GM19035 (cell line): ENCODE measurements at regions not wholly inside any gene's neighbourhood (a gene's known extent, or its start where the extent isn't known, plus 50 kb on each side); places are given as distances from the start of the nearest gene placed in this dataset.

Source experiments
- ATAC-seq: cut with Tn5 transposase; IDR thresholded peaks from one replicate; pipeline ENCODE4 v1.9.1; 2021; ENCODE audit not compliant: unreplicated experiment

- no peak for ATAC-seq
Observed at GRCh38 chr14:97380539-97380941, 583.4 kb downstream of the VRK1 start.

- no peak for ATAC-seq
Observed at GRCh38 chr14:97381309-97381708, 584.1 kb downstream of the VRK1 start.

GRCh38 chr14:97382616-97383226, 585.5 kb downstream of the VRK1 start:
- no peak for ATAC-seq

- ATAC-seq = no peak
Observed at GRCh38 chr14:97385727-97386126, 588.5 kb downstream of the VRK1 start.

GRCh38 chr14:97387252-97387874, 590.2 kb downstream of the VRK1 start:
- no peak for ATAC-seq

GRCh38 chr14:97388408-97388807, 591.2 kb downstream of the VRK1 start:
- no peak for ATAC-seq

GRCh38 chr14:97390096-97390724, 593.0 kb downstream of the VRK1 start:
- ATAC-seq = no peak

GRCh38 chr14:97393244-97393643, 596.1 kb downstream of the VRK1 start:
- no peak for ATAC-seq

- ATAC-seq = no peak
Observed at GRCh38 chr14:97395068-97395467, 597.9 kb downstream of the VRK1 start.

GRCh38 chr14:97401714-97402113, 604.5 kb downstream of the VRK1 start:
- no peak for ATAC-seq

- ATAC-seq = no peak
Observed at GRCh38 chr14:97402279-97402678, 605.1 kb downstream of the VRK1 start.

- no peak for ATAC-seq
Observed at GRCh38 chr14:97407701-97408407, 610.7 kb downstream of the VRK1 start.

- no peak for ATAC-seq
Observed at GRCh38 chr14:97408503-97408902, 611.3 kb downstream of the VRK1 start.

GRCh38 chr14:97408937-97409815, 612.0 kb downstream of the VRK1 start:
- no peak for ATAC-seq

GRCh38 chr14:97410667-97411620, 613.8 kb downstream of the VRK1 start:
- no peak for ATAC-seq

- ATAC-seq = no peak
Observed at GRCh38 chr14:97411938-97412612, 614.9 kb downstream of the VRK1 start.

- no peak for ATAC-seq
Observed at GRCh38 chr14:97413022-97413539, 615.9 kb downstream of the VRK1 start.

- no peak for ATAC-seq
Observed at GRCh38 chr14:97413966-97414717, 617.0 kb downstream of the VRK1 start.
